Liver (tissue), 8 donors: ENCODE measurements at regions not wholly inside any gene's neighbourhood (a gene's known extent, or its start where the extent isn't known, plus 50 kb on each side); places are given as distances from the start of the nearest gene placed in this dataset.

ENCODE experiments used
- DNase-seq: peaks from one replicate; pipeline ENCODE4 v3.0.0-alpha.2; 2017; ENCODE audit warnings: low spot score
- H3K27ac ChIP-seq, 2 donors: one replicate each; pipeline ENCODE4 v1.7.0; 2013; ENCODE audit warnings: inconsistent platforms in 2 of 2, low read length in 2 of 2, control low read depth in 1 of 2, low read depth in 1 of 2, mild to moderate bottlenecking in 1 of 2
- H3K27me3 ChIP-seq, 4 donors: one replicate each; pipeline versions ENCODE4 v1.6.1 to v1.7.0; 2013; ENCODE audit warnings: low read length in 3 of 4, inconsistent platforms in 1 of 4, mild to moderate bottlenecking in 1 of 4, moderate library complexity in 1 of 4; ENCODE audit not compliant: control insufficient read depth in 4 of 4, insufficient read depth in 4 of 4
- H3K36me3 ChIP-seq, 4 donors: one replicate each; pipeline versions ENCODE4 v1.6.1 to v1.7.0; 2013; ENCODE audit warnings: low read length in 3 of 4, mild to moderate bottlenecking in 3 of 4, low read depth in 1 of 4, moderate library complexity in 1 of 4; ENCODE audit not compliant: control insufficient read depth in 4 of 4, insufficient read depth in 3 of 4
- H3K4me1 ChIP-seq, 4 donors: one replicate each; pipeline versions ENCODE4 v1.6.1 to v1.7.0; 2013; ENCODE audit warnings: low read length in 3 of 4, mild to moderate bottlenecking in 3 of 4, moderate library complexity in 1 of 4; ENCODE audit not compliant: control insufficient read depth in 4 of 4, insufficient read depth in 4 of 4
- H3K4me3 ChIP-seq, 3 donors: one replicate each; pipeline versions ENCODE4 v1.6.1 to v1.7.0; 2013; ENCODE audit warnings: low read length in 3 of 3, control low read depth in 1 of 3, low read depth in 1 of 3, mild to moderate bottlenecking in 1 of 3
- H3K9ac ChIP-seq, 2 donors: one replicate each; pipeline ENCODE4 v1.7.0; 2013; ENCODE audit warnings: low read length in 2 of 2, mild to moderate bottlenecking in 2 of 2, moderate library complexity in 2 of 2, control low read depth in 1 of 2, low read depth in 1 of 2
- H3K9me3 ChIP-seq, 4 donors: one replicate each; pipeline versions ENCODE4 v1.6.1 to v1.7.0; 2013; ENCODE audit warnings: low read length in 3 of 4; ENCODE audit not compliant: control insufficient read depth in 4 of 4
- ATF3 ChIP-seq: IDR thresholded peaks from 2 replicates; pipeline ENCODE4 v1.6.1; 2016; ENCODE audit warnings: antibody characterized with exemption
- EGR1 ChIP-seq, 2 donors: IDR thresholded peaks; 2 replicates each; pipeline ENCODE4 v1.6.1; 2016 to 2018; ENCODE audit warnings: antibody characterized with exemption in 2 of 2, low read depth in 2 of 2
- FOXA1 ChIP-seq: IDR thresholded peaks from 2 replicates; pipeline ENCODE4 v1.6.1; 2016; ENCODE audit warnings: antibody characterized with exemption
- FOXA2 ChIP-seq: IDR thresholded peaks from 2 replicates; pipeline ENCODE4 v1.6.1; 2016; ENCODE audit warnings: antibody characterized with exemption
- GABPA ChIP-seq, 2 donors: IDR thresholded peaks in 1 of 2; conservative IDR thresholded peaks in 1 of 2; 2 replicates each; pipeline ENCODE4 v1.6.1; 2016; ENCODE audit warnings: antibody characterized with exemption in 2 of 2, mild to moderate bottlenecking in 1 of 2, moderate library complexity in 1 of 2
- HNF4A ChIP-seq, 2 donors: conservative IDR thresholded peaks; 2 replicates each; pipeline ENCODE4 v1.6.1; 2016; ENCODE audit warnings: antibody characterized with exemption in 2 of 2, mild to moderate bottlenecking in 2 of 2
- HNF4G ChIP-seq: IDR thresholded peaks from 2 replicates; pipeline ENCODE4 v1.6.1; 2016; ENCODE audit warnings: antibody characterized with exemption
- JUND ChIP-seq, 2 donors: IDR thresholded peaks; 2 replicates each; pipeline ENCODE4 v1.6.1; 2016; ENCODE audit warnings: antibody characterized with exemption in 2 of 2
- MAX ChIP-seq: IDR thresholded peaks from 2 replicates; pipeline ENCODE4 v1.6.1; 2016; ENCODE audit warnings: antibody characterized with exemption
- NR2F2 ChIP-seq: IDR thresholded peaks from 2 replicates; pipeline ENCODE4 v1.6.1; 2016; ENCODE audit warnings: antibody characterized with exemption
- RAD21 ChIP-seq, 2 donors: IDR thresholded peaks; 2 replicates each; pipeline ENCODE4 v1.6.1; 2016; ENCODE audit warnings: antibody characterized with exemption in 2 of 2, mild to moderate bottlenecking in 2 of 2
- REST ChIP-seq: IDR thresholded peaks from 2 replicates; pipeline ENCODE4 v1.6.1; 2016; ENCODE audit warnings: antibody characterized with exemption, mild to moderate bottlenecking
- RXRA ChIP-seq, 2 donors: IDR thresholded peaks; 2 replicates each; pipeline ENCODE4 v1.6.1; 2017 to 2018; ENCODE audit warnings: antibody characterized with exemption in 2 of 2, mild to moderate bottlenecking in 1 of 2
- SP1 ChIP-seq: IDR thresholded peaks from 2 replicates; pipeline ENCODE4 v1.6.1; 2018; ENCODE audit warnings: antibody characterized with exemption, mild to moderate bottlenecking
- TAF1 ChIP-seq: conservative IDR thresholded peaks from 2 replicates; pipeline ENCODE4 v1.6.1; 2016; ENCODE audit warnings: antibody characterized with exemption, mild to moderate bottlenecking
- YY1 ChIP-seq: IDR thresholded peaks from 2 replicates; pipeline ENCODE4 v1.6.1; 2016; ENCODE audit warnings: antibody characterized with exemption, mild to moderate bottlenecking
- WGBS: extraction: QIAGEN DNeasy Blood & Tissue Kit; methylation state at CpG from one replicate; pipeline ENCODE4 v1.1.7; 2013; 5-methylcytosine and 5-hydroxymethylcytosine counted together
- TF ChIP-seq, protein P1 (sequence below): fragments of 150-350 bp; IDR thresholded peaks from 2 replicates; pipeline ENCODE4 v1.5.1; 2017; ENCODE audit warnings: improper control_type of control experiment, low read depth, low read length; ENCODE audit not compliant: missing input control
- TF ChIP-seq, protein P2 (sequence below): IDR thresholded peaks from 2 replicates; pipeline ENCODE4 v1.6.1; 2016; ENCODE audit warnings: antibody characterized with exemption
- donor health status: healthy.
- donor health status: healthy.
- donor health status: healthy.
- donor health status: healthy.
- donor health status: healthy.

GRCh38 chr13:73177916-73178565, 119.2 kb downstream of the KLF5 start:
- H3K9me3 ChIP-seq = no peaks in the 10 kb centered on the region
- no peaks in the 10 kb centered on the region for H3K4me1 ChIP-seq
- H3K27me3 ChIP-seq = no peaks in the 10 kb centered on the region
- H3K4me3 ChIP-seq = no peak overlapping the region
- H3K36me3 ChIP-seq = no peaks in the 10 kb centered on the region
- TF ChIP-seq JUND (IDR thresholded peaks at IDR 0.05) (no peak), RXRA (IDR thresholded peaks at IDR 0.05) (no peak), NR2F2 (no peak), SP1 (no peak), RAD21 (IDR thresholded peaks at IDR 0.05) (no peak), REST (no peak), GABPA (IDR thresholded peaks at IDR 0.05 in 1 of 2, conservative IDR thresholded peaks at IDR 0.05 in 1 of 2) (no peak), FOXA1 (no peak), FOXA2 (no peak), ATF3 (no peak), MAX (no peak), YY1 (no peak), EGR1 (IDR thresholded peaks at IDR 0.05; ENCODE audit: low read depth in 2 of 2) (no peak), HNF4A (conservative IDR thresholded peaks at IDR 0.05) (no peak)
- TF ChIP-seq, protein P1, sequence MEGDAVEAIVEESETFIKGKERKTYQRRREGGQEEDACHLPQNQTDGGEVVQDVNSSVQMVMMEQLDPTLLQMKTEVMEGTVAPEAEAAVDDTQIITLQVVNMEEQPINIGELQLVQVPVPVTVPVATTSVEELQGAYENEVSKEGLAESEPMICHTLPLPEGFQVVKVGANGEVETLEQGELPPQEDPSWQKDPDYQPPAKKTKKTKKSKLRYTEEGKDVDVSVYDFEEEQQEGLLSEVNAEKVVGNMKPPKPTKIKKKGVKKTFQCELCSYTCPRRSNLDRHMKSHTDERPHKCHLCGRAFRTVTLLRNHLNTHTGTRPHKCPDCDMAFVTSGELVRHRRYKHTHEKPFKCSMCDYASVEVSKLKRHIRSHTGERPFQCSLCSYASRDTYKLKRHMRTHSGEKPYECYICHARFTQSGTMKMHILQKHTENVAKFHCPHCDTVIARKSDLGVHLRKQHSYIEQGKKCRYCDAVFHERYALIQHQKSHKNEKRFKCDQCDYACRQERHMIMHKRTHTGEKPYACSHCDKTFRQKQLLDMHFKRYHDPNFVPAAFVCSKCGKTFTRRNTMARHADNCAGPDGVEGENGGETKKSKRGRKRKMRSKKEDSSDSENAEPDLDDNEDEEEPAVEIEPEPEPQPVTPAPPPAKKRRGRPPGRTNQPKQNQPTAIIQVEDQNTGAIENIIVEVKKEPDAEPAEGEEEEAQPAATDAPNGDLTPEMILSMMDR = no peak
- TF ChIP-seq, protein P2, sequence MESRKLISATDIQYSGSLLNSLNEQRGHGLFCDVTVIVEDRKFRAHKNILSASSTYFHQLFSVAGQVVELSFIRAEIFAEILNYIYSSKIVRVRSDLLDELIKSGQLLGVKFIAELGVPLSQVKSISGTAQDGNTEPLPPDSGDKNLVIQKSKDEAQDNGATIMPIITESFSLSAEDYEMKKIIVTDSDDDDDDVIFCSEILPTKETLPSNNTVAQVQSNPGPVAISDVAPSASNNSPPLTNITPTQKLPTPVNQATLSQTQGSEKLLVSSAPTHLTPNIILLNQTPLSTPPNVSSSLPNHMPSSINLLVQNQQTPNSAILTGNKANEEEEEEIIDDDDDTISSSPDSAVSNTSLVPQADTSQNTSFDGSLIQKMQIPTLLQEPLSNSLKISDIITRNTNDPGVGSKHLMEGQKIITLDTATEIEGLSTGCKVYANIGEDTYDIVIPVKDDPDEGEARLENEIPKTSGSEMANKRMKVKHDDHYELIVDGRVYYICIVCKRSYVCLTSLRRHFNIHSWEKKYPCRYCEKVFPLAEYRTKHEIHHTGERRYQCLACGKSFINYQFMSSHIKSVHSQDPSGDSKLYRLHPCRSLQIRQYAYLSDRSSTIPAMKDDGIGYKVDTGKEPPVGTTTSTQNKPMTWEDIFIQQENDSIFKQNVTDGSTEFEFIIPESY = no peak
- H3K27ac ChIP-seq = no peak overlapping the region
- 80% methylated on average over 3 of the region's 3 CpGs for WGBS
- no peak overlapping the region for H3K9ac ChIP-seq
- no peak for DNase-seq

GRCh38 chr13:73177017-73177416, 118.2 kb downstream of the KLF5 start:
- 77% methylated on average over 1 of the region's 1 CpG for WGBS
- H3K27ac ChIP-seq = no peak overlapping the region
- TF ChIP-seq RXRA (IDR thresholded peaks at IDR 0.05) (no peak), SP1 (no peak), TAF1 (no peak), RAD21 (IDR thresholded peaks at IDR 0.05) (no peak), ATF3 (no peak), HNF4G (no peak), REST (no peak), HNF4A (conservative IDR thresholded peaks at IDR 0.05) (no peak), FOXA2 (no peak), NR2F2 (no peak), MAX (no peak)
- no peak overlapping the region for H3K4me3 ChIP-seq
- H3K9ac ChIP-seq = no peak overlapping the region
- H3K4me1 ChIP-seq = no peaks in the 10 kb centered on the region
- H3K27me3 ChIP-seq = no peaks in the 10 kb centered on the region
- no peaks in the 10 kb centered on the region for H3K9me3 ChIP-seq
- DNase-seq = no peak
- no peaks in the 10 kb centered on the region for H3K36me3 ChIP-seq
